ENCODE measurements at regions not wholly inside any gene's neighbourhood (a gene's known extent, or its start where the extent isn't known, plus 50 kb on each side); places are given as distances from the start of the nearest gene placed in this dataset.
"Not testable (repeated sequence)": the region's sequence is repeated elsewhere in the genome, so short reads cannot be mapped to it uniquely, and the experiment has no call there.

DNA sequence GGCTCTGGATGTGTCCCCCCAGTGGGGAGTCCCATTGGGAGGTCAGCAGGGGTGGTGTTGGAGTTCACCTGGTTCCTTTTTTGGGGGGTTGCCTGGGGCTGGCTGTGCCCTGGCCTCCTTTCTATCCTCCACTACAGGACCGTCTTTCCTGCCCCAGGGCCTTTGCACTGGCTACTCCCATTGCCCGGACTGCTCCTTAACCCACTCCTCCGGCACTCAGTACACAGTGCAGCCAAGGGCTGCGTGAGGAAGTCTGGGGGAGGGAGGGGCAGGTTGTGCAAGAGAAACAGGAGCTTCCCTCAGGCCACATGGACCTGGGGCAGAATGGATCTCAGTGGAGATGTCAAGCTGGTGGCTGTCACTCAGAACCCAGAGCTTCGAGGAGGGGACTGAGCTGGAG, 429.3 kb upstream of the SULF2 start:
- no peak overlapping the region for H3K4me3 ChIP-seq (ENCODE audit: low read depth, low read length)
- no peak for DNase-seq (ENCODE audit: low read depth, low spot score)
- TF ChIP-seq, protein P1, sequence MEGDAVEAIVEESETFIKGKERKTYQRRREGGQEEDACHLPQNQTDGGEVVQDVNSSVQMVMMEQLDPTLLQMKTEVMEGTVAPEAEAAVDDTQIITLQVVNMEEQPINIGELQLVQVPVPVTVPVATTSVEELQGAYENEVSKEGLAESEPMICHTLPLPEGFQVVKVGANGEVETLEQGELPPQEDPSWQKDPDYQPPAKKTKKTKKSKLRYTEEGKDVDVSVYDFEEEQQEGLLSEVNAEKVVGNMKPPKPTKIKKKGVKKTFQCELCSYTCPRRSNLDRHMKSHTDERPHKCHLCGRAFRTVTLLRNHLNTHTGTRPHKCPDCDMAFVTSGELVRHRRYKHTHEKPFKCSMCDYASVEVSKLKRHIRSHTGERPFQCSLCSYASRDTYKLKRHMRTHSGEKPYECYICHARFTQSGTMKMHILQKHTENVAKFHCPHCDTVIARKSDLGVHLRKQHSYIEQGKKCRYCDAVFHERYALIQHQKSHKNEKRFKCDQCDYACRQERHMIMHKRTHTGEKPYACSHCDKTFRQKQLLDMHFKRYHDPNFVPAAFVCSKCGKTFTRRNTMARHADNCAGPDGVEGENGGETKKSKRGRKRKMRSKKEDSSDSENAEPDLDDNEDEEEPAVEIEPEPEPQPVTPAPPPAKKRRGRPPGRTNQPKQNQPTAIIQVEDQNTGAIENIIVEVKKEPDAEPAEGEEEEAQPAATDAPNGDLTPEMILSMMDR (IDR thresholded peaks at IDR 0.05; ENCODE audit: low read depth, low read length), result no peak
- in situ Hi-C loops (cut with HindIII; ENCODE audit: low sequenced_read_pairs), result no loop called here

DNA sequence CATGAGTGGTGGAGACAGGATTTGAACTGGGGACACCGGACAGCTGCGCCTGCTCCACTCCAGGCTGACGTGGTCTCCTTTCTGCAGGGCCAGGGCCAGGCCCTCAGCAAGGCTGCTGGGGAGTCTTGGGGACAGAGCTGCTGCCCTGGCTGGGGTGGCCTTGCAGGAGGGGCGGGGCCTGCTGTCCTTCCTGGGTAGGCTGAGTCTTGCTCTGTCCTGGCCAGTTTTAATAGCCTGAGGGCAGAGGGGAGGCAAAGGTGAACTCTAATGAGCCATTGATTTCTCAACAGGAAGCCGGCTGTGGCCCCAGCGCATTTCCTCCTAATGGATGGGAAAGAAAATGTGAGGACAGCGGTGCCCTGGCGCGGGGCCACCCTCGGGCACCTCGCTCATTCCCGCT, 428.4 kb upstream of the SULF2 start:
- DNase-seq (ENCODE audit: low read depth, low spot score); H3K4me3 ChIP-seq (ENCODE audit: low read depth, low read length); in situ Hi-C loops (cut with HindIII; ENCODE audit: low sequenced_read_pairs): not testable (repeated sequence)

DNA sequence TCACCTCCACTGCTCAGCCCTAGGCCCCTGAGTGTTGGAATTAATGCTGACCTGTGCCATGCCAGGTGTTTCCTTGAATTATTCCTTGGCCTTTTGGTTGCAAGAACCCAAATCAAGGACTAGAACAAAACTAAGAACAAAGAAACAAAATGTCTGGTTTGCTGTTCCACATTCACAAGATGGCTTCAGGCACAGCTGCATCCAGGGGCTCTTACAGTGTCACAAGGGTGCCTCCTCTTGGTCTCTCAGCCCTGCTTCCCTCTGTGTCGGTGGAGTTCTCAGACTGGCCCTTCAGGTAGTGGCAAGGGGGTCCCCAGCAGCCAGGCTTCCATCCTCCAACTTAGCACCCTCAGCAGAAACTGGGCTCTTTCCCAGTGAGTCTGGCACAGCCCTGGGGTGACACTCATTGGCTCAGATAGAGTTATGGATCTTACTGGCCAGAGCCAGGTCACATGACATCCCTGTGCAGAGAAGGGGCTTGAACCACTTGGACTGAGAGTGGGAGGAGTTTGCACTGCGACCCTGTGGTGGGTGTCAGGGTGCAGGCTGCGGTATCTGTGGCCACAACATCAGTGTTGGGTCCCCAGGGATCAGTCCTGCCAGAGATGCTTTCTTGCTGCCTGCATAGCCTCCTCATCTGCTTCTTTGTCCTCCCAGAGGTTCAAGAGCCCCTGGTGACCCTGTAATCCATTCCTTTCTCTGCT, 427.7 kb upstream of the SULF2 start:
- in situ Hi-C loops (cut with HindIII; ENCODE audit: low sequenced_read_pairs), result no loop called here
- no peak for DNase-seq (ENCODE audit: low read depth, low spot score)
- H3K4me3 ChIP-seq (ENCODE audit: low read depth, low read length), result no peak overlapping the region
- TF ChIP-seq, protein P1 (IDR thresholded peaks at IDR 0.05; ENCODE audit: low read depth, low read length), result no peak

DNA sequence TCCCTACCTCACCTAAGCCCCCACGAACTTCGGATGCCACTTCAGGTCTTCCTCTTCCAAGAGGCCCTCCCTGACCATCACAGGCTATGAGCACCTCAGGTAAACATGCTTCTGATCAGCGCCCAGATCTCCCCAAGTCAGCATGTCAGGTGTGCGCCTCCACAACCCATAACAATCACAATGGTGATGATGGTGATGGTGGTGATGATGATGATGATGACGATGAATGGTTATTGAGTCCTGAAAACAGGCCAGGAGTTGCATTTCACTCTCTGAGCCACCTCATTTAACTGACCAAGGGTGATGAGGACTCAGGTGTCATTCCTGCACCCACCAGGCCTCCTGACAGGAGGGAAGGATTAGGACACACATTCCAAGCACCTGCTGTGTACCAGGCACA, 426.6 kb upstream of the SULF2 start:
- no peak overlapping the region for H3K4me3 ChIP-seq (ENCODE audit: low read depth, low read length)
- in situ Hi-C loops (cut with HindIII; ENCODE audit: low sequenced_read_pairs), result no loop called here
- DNase-seq (ENCODE audit: low read depth, low spot score), result no peak
- TF ChIP-seq, protein P1 (IDR thresholded peaks at IDR 0.05; ENCODE audit: low read depth, low read length), result no peak

DNA sequence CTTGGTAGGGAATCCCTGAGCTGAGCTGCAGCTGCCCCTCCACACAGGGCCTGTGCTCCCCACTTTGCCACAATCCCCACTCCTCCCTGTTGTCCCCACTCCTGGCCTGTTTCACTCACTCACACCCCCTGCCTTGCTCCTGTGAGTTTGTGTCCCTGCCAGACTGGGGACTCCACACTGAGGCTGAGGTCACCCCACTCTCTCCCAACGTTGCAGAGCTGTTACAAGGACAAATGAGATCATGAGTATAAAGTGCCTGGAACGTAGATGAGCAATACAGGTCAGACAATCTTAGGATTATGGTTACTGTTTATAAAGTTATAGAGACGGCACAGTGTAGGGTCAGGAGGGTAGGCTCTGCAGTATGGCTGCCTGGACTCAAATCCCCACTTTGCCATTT, 426.0 kb upstream of the SULF2 start:
- TF ChIP-seq, protein P1 (IDR thresholded peaks at IDR 0.05; ENCODE audit: low read depth, low read length), result no peak
- H3K4me3 ChIP-seq (ENCODE audit: low read depth, low read length), result no peak overlapping the region
- no peak for DNase-seq (ENCODE audit: low read depth, low spot score)
- in situ Hi-C loops (cut with HindIII; ENCODE audit: low sequenced_read_pairs), result no loop called here

DNA sequence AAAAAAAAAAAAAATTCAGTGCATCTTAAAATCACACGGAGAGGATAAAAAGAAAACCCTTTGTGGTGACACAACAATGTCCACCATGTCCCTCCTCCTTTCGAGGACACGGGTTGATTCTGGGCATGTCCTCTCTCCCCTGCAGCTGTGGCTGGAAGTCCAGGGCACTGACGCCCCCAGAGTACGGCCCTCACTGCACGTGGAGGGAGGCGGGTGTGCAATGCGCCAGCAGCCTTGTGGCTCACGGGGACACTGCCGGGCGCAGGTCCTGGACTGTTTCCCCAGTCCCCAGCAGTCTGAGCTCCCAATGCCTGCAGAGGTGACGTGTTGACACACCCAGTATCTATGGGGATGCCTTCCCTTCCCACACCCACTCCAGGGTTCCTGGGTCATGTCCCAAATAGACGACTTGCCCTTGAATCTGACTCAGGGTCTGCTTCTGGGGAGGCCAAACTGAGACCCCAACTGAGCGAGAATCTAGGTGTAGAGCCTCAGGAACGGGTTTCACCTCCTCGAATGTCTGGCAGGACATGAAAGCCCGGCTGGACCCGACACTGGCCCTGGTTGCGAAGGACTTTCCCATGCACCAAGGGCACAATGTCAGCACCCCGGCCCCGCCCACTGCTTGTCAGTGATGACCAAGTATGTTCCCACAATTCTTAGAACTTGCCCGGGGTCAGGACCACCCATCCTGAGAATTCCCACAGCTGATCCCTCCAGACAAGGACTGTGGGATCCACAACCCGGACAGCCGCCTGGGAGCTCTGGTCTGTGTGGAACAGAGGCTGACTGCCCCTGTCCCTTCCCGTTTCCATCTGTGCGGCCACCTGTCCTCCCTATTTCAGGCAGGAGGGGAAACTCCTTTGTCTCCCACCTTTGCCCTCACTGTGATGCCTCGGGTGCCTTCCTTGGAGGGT, 425.1 kb upstream of the SULF2 start:
- no peak overlapping the region for H3K4me3 ChIP-seq (ENCODE audit: low read depth, low read length)
- DNase-seq (ENCODE audit: low read depth, low spot score), result no peak
- TF ChIP-seq, protein P1 (IDR thresholded peaks at IDR 0.05; ENCODE audit: low read depth, low read length), result no peak
- in situ Hi-C loops (cut with HindIII; ENCODE audit: low sequenced_read_pairs), result no loop called here

DNA sequence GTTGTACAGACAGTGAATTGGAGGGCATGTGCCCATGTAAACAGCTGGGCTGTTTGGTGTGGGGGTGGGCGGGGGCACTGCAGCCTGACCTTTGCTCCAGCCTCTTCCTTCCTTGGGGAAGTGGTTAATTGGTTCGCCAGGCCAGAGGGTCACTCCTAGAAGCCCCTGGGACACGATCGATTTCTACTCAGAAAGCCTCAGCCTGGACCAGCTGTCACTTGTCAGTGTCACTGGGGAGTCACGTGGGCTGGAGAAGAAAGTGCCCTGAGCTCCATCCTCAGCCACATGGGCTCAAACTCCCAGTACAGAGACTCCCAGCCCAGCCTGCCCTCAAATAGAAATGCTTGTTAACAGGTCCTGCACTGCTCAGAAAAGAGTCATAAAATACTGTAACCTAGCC, 423.8 kb upstream of the SULF2 start:
- TF ChIP-seq, protein P1 (IDR thresholded peaks at IDR 0.05; ENCODE audit: low read depth, low read length), result no peak
- no peak overlapping the region for H3K4me3 ChIP-seq (ENCODE audit: low read depth, low read length)
- DNase-seq (ENCODE audit: low read depth, low spot score), result no peak
- in situ Hi-C loops (cut with HindIII; ENCODE audit: low sequenced_read_pairs), result no loop called here
